Neural progenitor cell (in vitro differentiated cells): ENCODE measurements at regions not wholly inside any gene's neighbourhood (a gene's known extent, or its start where the extent isn't known, plus 50 kb on each side); places are given as distances from the start of the nearest gene placed in this dataset.

ENCODE experiments used
- DNase-seq: peaks from one replicate; pipeline ENCODE4 v3.0.0-alpha.2; 2016; ENCODE audit warnings: low spot score
- H2AFZ ChIP-seq: fragments of 200-600 bp; sonication (generic); replicated peaks from 2 replicates; pipeline ENCODE4 v1.6.1; 2016; ENCODE audit warnings: antibody characterized with exemption
- H3F3A ChIP-seq: fragments of 200-600 bp; sonication (generic); 2 replicates; pipeline ENCODE4 v1.6.1; 2016; ENCODE audit warnings: antibody characterized with exemption, low read depth
- H3K27ac ChIP-seq: fragments of 200-600 bp; sonication (generic); 2 replicates; pipeline ENCODE4 v1.5.1; 2016; ENCODE audit warnings: mild to moderate bottlenecking
- H3K27me3 ChIP-seq: fragments of 200-600 bp; sonication (generic); 2 replicates; pipeline ENCODE4 v1.6.1; 2016; ENCODE audit warnings: mild to moderate bottlenecking, moderate library complexity
- H3K36me3 ChIP-seq: fragments of 200-600 bp; sonication (generic); 2 replicates; pipeline ENCODE4 v1.5.1; 2016
- H3K4me1 ChIP-seq: fragments of 200-600 bp; sonication (generic); 2 replicates; pipeline ENCODE4 v1.6.1; 2016; ENCODE audit warnings: mixed run types
- H3K4me2 ChIP-seq: fragments of 200-600 bp; sonication (generic); 2 replicates; pipeline ENCODE4 v1.6.1; 2016
- H3K4me3 ChIP-seq: fragments of 200-600 bp; sonication (generic); 2 replicates; pipeline ENCODE4 v1.5.1; 2016
- H3K79me2 ChIP-seq: fragments of 200-600 bp; sonication (generic); 2 replicates; pipeline ENCODE4 v1.6.1; 2016; ENCODE audit warnings: low read depth
- H3K9ac ChIP-seq: fragments of 200-600 bp; sonication (generic); 2 replicates; pipeline ENCODE4 v1.6.1; 2016
- H3K9me3 ChIP-seq: fragments of 200-600 bp; sonication (generic); 2 replicates; pipeline ENCODE4 v1.5.1; 2016; ENCODE audit warnings: low read depth
- H4K20me1 ChIP-seq: fragments of 200-600 bp; sonication (generic); 2 replicates; pipeline ENCODE4 v1.6.1; 2016; ENCODE audit warnings: low read depth
- H3K27ac Mint-ChIP-seq: 3 replicates; pipeline ENCODE4 v1.8.0; 2021; ENCODE audit warnings: mixed read lengths
- H3K27me3 Mint-ChIP-seq: 2 replicates; pipeline ENCODE4 v1.8.0; 2022; ENCODE audit warnings: low read depth, mild to moderate bottlenecking, inconsistent platforms, moderate library complexity, mixed read lengths; ENCODE audit not compliant: insufficient read depth
- H3K36me3 Mint-ChIP-seq: 3 replicates; pipeline ENCODE4 v1.8.0; 2021; ENCODE audit warnings: mixed read lengths
- H3K4me1 Mint-ChIP-seq: 3 replicates; pipeline ENCODE4 v1.8.0; 2021; ENCODE audit warnings: mixed read lengths
- H3K4me3 Mint-ChIP-seq: 3 replicates; pipeline ENCODE4 v1.8.0; 2021; ENCODE audit warnings: mild to moderate bottlenecking, moderate library complexity, mixed read lengths
- H3K9me3 Mint-ChIP-seq: 3 replicates; pipeline ENCODE4 v1.8.0; 2020; ENCODE audit warnings: mixed read lengths
- CTCF ChIP-seq: fragments of 200-600 bp; sonication (generic); IDR thresholded peaks from 2 replicates; pipeline ENCODE4 v1.5.1; 2017; ENCODE audit warnings: antibody characterized with exemption, mild to moderate bottlenecking
- EZH2 ChIP-seq: fragments of 200-600 bp; sonication (generic); IDR thresholded peaks from 2 replicates; pipeline ENCODE4 v1.6.1; 2017; ENCODE audit warnings: antibody characterized with exemption, mild to moderate bottlenecking, moderate library complexity
- EZH2phosphoT487 ChIP-seq: fragments of 200-600 bp; sonication (generic); IDR thresholded peaks from 2 replicates; pipeline ENCODE4 v1.6.1; 2017; ENCODE audit warnings: antibody characterized with exemption

GRCh38 chr7:139561-140243 lies 52.7 kb upstream of the FAM20C start:
- H3K27ac ChIP-seq, result no peak overlapping the region
- no peaks in the 10 kb centered on the region for H3K9me3 Mint-ChIP-seq
- H3K36me3 ChIP-seq, result no peaks in the 10 kb centered on the region
- H3K9ac ChIP-seq, result no peak overlapping the region
- peaks cover 12% of the 10 kb centered on the region for H3K4me1 Mint-ChIP-seq
- H3K4me1 ChIP-seq, result peaks cover 8% of the 10 kb centered on the region
- no peaks in the 10 kb centered on the region for H3F3A ChIP-seq
- H4K20me1 ChIP-seq, result no peaks in the 10 kb centered on the region
- no peaks in the 10 kb centered on the region for H3K79me2 ChIP-seq
- no peak overlapping the region for H3K4me2 ChIP-seq
- H2AFZ ChIP-seq, result peak overlapping the region; percentile 78
- peaks cover 5% of the 10 kb centered on the region for H3K27me3 Mint-ChIP-seq
- H3K27me3 ChIP-seq, result no peaks in the 10 kb centered on the region
- peak overlapping the region; percentile 42 for H3K27ac Mint-ChIP-seq
- no peaks in the 10 kb centered on the region for H3K9me3 ChIP-seq
- TF ChIP-seq EZH2phosphoT487, result no peak
- H3K36me3 Mint-ChIP-seq, result no peaks in the 10 kb centered on the region
- no peak for DNase-seq
- H3K4me3 Mint-ChIP-seq, result no peak overlapping the region
- no peak overlapping the region for H3K4me3 ChIP-seq

DNA sequence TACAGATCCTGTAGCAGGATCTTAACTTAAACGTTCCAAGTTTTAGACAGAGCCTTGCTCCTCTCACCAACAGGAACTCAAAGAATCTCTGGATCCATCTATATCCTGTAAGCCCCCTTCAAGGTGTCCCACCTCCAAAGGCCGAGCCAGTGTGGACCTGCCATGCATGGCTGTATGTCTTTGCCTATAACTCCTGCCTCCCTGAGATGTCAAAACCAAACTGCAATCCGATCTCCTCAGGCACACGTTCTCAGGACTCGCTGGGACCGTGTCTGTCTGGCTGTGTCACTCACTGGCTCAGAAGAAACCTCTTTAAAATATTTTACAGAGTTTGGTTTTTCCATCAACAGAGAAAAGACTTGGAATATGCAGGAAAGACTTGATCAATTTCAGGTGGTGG lies 51.4 kb upstream of the FAM20C start:
- H3K4me1 ChIP-seq, result peaks cover 8% of the 10 kb centered on the region
- no peak for TF ChIP-seq CTCF
- TF ChIP-seq EZH2, result no peak
- TF ChIP-seq EZH2phosphoT487, result no peak
- no peaks in the 10 kb centered on the region for H3F3A ChIP-seq
- Mint-ChIP-seq H3K4me3 (no peak overlapping the region), H3K27me3 (peaks cover 2% of the 10 kb centered on the region), H3K9me3 (no peaks in the 10 kb centered on the region), H3K36me3 (peaks cover 3% of the 10 kb centered on the region), H3K4me1 (peaks cover 12% of the 10 kb centered on the region), H3K27ac (no peak overlapping the region)
- H3K9me3 ChIP-seq, result no peaks in the 10 kb centered on the region
- no peak for DNase-seq
- no peak overlapping the region for H3K4me2 ChIP-seq
- H3K4me3 ChIP-seq, result no peak overlapping the region
- no peaks in the 10 kb centered on the region for H3K36me3 ChIP-seq
- no peak overlapping the region for H3K9ac ChIP-seq
- no peaks in the 10 kb centered on the region for H3K79me2 ChIP-seq
- no peaks in the 10 kb centered on the region for H3K27me3 ChIP-seq
- no peak overlapping the region for H2AFZ ChIP-seq
- no peaks in the 10 kb centered on the region for H4K20me1 ChIP-seq
- no peak overlapping the region for H3K27ac ChIP-seq

- no peak overlapping the region for H3K27ac ChIP-seq
Measured at GRCh38 chr7:142248-142941, 50.0 kb upstream of the FAM20C start.

More at GRCh38 chr7:142248-142941, 50.0 kb upstream of the FAM20C start:
- H3K79me2 ChIP-seq, result no peaks in the 10 kb centered on the region
- Mint-ChIP-seq H3K4me3 (no peak overlapping the region), H3K27me3 (peaks cover 2% of the 10 kb centered on the region), H3K36me3 (peaks cover 5% of the 10 kb centered on the region), H3K4me1 (peaks cover 12% of the 10 kb centered on the region), H3K27ac (no peak overlapping the region), H3K9me3 (no peaks in the 10 kb centered on the region)
- no peak overlapping the region for H2AFZ ChIP-seq
- peaks cover 8% of the 10 kb centered on the region for H3K4me1 ChIP-seq
- TF ChIP-seq EZH2phosphoT487 (no peak), EZH2 (no peak), CTCF (no peak)
- no peaks in the 10 kb centered on the region for H3K9me3 ChIP-seq
- H3K9ac ChIP-seq, result no peak overlapping the region
- H3K27me3 ChIP-seq, result no peaks in the 10 kb centered on the region
- no peaks in the 10 kb centered on the region for H3K36me3 ChIP-seq
- H3K4me2 ChIP-seq, result no peak overlapping the region
- no peak for DNase-seq
- no peak overlapping the region for H3K4me3 ChIP-seq
- no peaks in the 10 kb centered on the region for H3F3A ChIP-seq
- no peaks in the 10 kb centered on the region for H4K20me1 ChIP-seq
